Calu3 (cell line): ENCODE measurements at regions not wholly inside any gene's neighbourhood (a gene's known extent, or its start where the extent isn't known, plus 50 kb on each side); places are given as distances from the start of the nearest gene placed in this dataset.

Experiments
- BruUV-seq: library from RNA; stranded (reverse); fragments of 400-500 nt; replicated peaks from 2 replicates; lab custom pipeline; 2021; lab: Mats Ljungman, UMichigan
- CTCF ChIA-PET: fragments of 300-600 bp; sonication (Branson Sonifier 250); formaldehyde crosslinking; loops from one replicate; lab custom pipeline; 2022; ENCODE audit warnings: antibody characterized with exemption; lab: Charles Lee
- DNase-seq: peaks from one replicate; pipeline ENCODE4 v3.0.0; 2022
- H3K27ac Mint-ChIP-seq: one replicate; pipeline ENCODE4 v1.8.0; 2022; ENCODE audit warnings: mixed read lengths; ENCODE audit not compliant: unreplicated experiment
- H3K27me3 Mint-ChIP-seq: one replicate; pipeline ENCODE4 v1.8.0; 2022; ENCODE audit warnings: mixed read lengths; ENCODE audit not compliant: unreplicated experiment
- H3K36me3 Mint-ChIP-seq: one replicate; pipeline ENCODE4 v1.8.0; 2022; ENCODE audit warnings: mild to moderate bottlenecking, moderate library complexity, mixed read lengths; ENCODE audit not compliant: insufficient read depth, unreplicated experiment
- H3K4me1 Mint-ChIP-seq: one replicate; pipeline ENCODE4 v1.8.0; 2022; ENCODE audit warnings: mild to moderate bottlenecking, low read depth, mixed read lengths; ENCODE audit not compliant: unreplicated experiment
- H3K4me3 Mint-ChIP-seq: one replicate; pipeline ENCODE4 v1.8.0; 2022; ENCODE audit warnings: mild to moderate bottlenecking, low read depth, moderate library complexity, mixed read lengths; ENCODE audit not compliant: unreplicated experiment
- H3K9me3 Mint-ChIP-seq: one replicate; pipeline ENCODE4 v1.8.0; 2022; ENCODE audit warnings: low read depth, mixed read lengths; ENCODE audit not compliant: unreplicated experiment
- CTCF ChIP-seq: fragments of 200-600 bp; IDR thresholded peaks from one replicate; pipeline ENCODE4 v1.8.0; 2022; ENCODE audit warnings: antibody characterized with exemption; ENCODE audit not compliant: unreplicated experiment
- intact Hi-C: fragments of 100-400 bp; cut with micrococcal nuclease; formaldehyde crosslinking; loops from one replicate; pipeline ENCODE4 v1.10.0; 2022; ENCODE audit not compliant: unreplicated experiment

- intact Hi-C loops = no loop called here
- Mint-ChIP-seq H3K27me3 (no peaks in the 10 kb centered on the region), H3K27ac (no peak overlapping the region), H3K9me3 (peaks cover 6% of the 10 kb centered on the region), H3K36me3 (no peaks in the 10 kb centered on the region), H3K4me1 (no peaks in the 10 kb centered on the region), H3K4me3 (no peak overlapping the region)
- CTCF ChIA-PET = no interaction called here
- no TSS peak for BruUV-seq
- DNase-seq = no peak
- TF ChIP-seq CTCF = no peak
Measured at GRCh38 chr10:2604891-2605290, 462.5 kb upstream of the PFKP start.

- no TSS peak for BruUV-seq
- Mint-ChIP-seq H3K9me3 (peaks cover 6% of the 10 kb centered on the region), H3K27ac (no peak overlapping the region), H3K27me3 (no peaks in the 10 kb centered on the region), H3K4me1 (no peaks in the 10 kb centered on the region), H3K4me3 (no peak overlapping the region), H3K36me3 (no peaks in the 10 kb centered on the region)
- TF ChIP-seq CTCF = no peak
- intact Hi-C loops = no loop called here
- DNase-seq = no peak
- CTCF ChIA-PET = no interaction called here
Measured at GRCh38 chr10:2599571-2599970, 467.8 kb upstream of the PFKP start.

GRCh38 chr10:2592360-2593160 lies 474.8 kb upstream of the PFKP start:
- Mint-ChIP-seq H3K27me3 (no peaks in the 10 kb centered on the region), H3K36me3 (no peaks in the 10 kb centered on the region), H3K4me1 (no peaks in the 10 kb centered on the region), H3K27ac (no peak overlapping the region), H3K9me3 (peaks cover 3% of the 10 kb centered on the region), H3K4me3 (no peak overlapping the region)
- no peak for TF ChIP-seq CTCF
- no peak for DNase-seq
- no TSS peak for BruUV-seq
- CTCF ChIA-PET = no interaction called here
- intact Hi-C loops = no loop called here

- Mint-ChIP-seq H3K4me1 (no peaks in the 10 kb centered on the region), H3K36me3 (no peaks in the 10 kb centered on the region), H3K27ac (no peak overlapping the region), H3K4me3 (no peak overlapping the region), H3K27me3 (no peaks in the 10 kb centered on the region), H3K9me3 (peaks cover 2% of the 10 kb centered on the region)
- TF ChIP-seq CTCF = no peak
- no peak for DNase-seq
- intact Hi-C loops = no loop called here
- BruUV-seq = no TSS peak
- CTCF ChIA-PET = no interaction called here
Measured at GRCh38 chr10:2589196-2589595, 478.2 kb upstream of the PFKP start.
